Heart left ventricle (tissue), 13 donors: ENCODE measurements at regions not wholly inside any gene's neighbourhood (a gene's known extent, or its start where the extent isn't known, plus 50 kb on each side); places are given as distances from the start of the nearest gene placed in this dataset.

Source experiments
- POLR2A ChIP-seq, 2 donors: fragments of 450-650 bp; IDR thresholded peaks; one replicate each; pipeline ENCODE4 v1.6.1; 2017; ENCODE audit warnings: antibody characterized with exemption in 2 of 2, mild to moderate bottlenecking in 2 of 2, moderate library complexity in 2 of 2
- TF ChIP-seq, protein P1 (sequence below), 12 donors: fragments of 200-600 bp; sonication (generic) in 4 of 12; IDR thresholded peaks; one replicate each; pipeline versions ENCODE4 v1.5.0 to v1.8.0; 2018 to 2022; ENCODE audit warnings: antibody characterized with exemption in 12 of 12, mild to moderate bottlenecking in 5 of 12
- donor health status: ischemic (EF 13 %, LVEDD 7.1; RV severe dilation, severe dysfunction).
- donor health status: DM: no; HTN: yes; CAD: no.
- donor health status: DM: no; HTN: no; CAD: no.
- donor health status: ischemic (EF 25% LVEDD 6.9; RV normal size, moderate dysfunction).
- donor health status: ischemic (EF 25% LVEDD 5.7; RV mildly dilated, moderate dysfunction).
- donor health status: ischemic (EF 35%, LVEDD 5.7; RV mildly dilated, moderate dysfunction).
- donor health status: nonischemic (EF 11% LVEDD 7.7; RV severe dilation, severe dysfunction).
- donor health status: DM: yes; HTN: yes; CAD: no.
- donor health status: PGD.
- donor health status: ischemic (EF 29% LVEDD 5.4; RV normal size, mild dysfunction).
- donor health status: nonischemic (EF 23%, LVEDD 6.1; RV moderate dilation, normal function).

DNA sequence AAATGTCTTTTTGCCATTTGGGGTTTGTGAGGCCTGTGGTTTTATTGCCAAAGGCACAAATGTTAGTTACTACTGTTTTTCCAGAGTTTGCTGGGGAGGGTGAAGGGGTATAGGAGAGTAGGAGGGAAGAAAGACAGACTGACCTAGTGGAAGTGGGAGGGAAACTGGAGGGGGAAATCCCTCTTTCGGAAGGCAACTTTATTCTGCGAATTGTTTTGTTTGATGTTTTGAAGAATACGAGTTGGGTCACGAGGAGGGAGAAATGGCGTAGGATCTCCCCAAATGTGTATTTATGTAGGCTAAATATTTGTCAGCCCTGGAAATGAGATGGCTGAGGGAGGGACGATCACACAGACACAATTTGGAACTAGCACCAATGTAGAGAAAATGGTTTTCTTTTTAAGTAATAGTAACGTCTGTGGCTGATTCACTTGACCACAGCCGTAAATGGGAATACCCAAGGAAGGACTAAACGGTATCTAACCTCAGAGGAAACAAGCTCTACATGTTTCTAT lies 172.3 kb downstream of the ICOS start:
- TF ChIP-seq, protein P1, sequence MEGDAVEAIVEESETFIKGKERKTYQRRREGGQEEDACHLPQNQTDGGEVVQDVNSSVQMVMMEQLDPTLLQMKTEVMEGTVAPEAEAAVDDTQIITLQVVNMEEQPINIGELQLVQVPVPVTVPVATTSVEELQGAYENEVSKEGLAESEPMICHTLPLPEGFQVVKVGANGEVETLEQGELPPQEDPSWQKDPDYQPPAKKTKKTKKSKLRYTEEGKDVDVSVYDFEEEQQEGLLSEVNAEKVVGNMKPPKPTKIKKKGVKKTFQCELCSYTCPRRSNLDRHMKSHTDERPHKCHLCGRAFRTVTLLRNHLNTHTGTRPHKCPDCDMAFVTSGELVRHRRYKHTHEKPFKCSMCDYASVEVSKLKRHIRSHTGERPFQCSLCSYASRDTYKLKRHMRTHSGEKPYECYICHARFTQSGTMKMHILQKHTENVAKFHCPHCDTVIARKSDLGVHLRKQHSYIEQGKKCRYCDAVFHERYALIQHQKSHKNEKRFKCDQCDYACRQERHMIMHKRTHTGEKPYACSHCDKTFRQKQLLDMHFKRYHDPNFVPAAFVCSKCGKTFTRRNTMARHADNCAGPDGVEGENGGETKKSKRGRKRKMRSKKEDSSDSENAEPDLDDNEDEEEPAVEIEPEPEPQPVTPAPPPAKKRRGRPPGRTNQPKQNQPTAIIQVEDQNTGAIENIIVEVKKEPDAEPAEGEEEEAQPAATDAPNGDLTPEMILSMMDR (IDR thresholded peaks at IDR 0.05) = no peak
- no peak for TF ChIP-seq POLR2A (IDR thresholded peaks at IDR 0.05)
